Gastroesophageal sphincter (tissue), 3 donors: ENCODE measurements at regions not wholly inside any gene's neighbourhood (a gene's known extent, or its start where the extent isn't known, plus 50 kb on each side); places are given as distances from the start of the nearest gene placed in this dataset.

Experiments used
- CTCF ChIP-seq, 4 experiments: fragments of 200-600 bp in 2 of 4; fragments of 450-650 bp in 2 of 4; sonication (generic) in 1 of 4; IDR thresholded peaks; one replicate each; pipeline ENCODE4 v1.5.1; 2017 to 2019; ENCODE audit warnings: antibody characterized with exemption in 4 of 4, mild to moderate bottlenecking in 2 of 4, moderate library complexity in 2 of 4
- POLR2A ChIP-seq, 2 donors: fragments of 450-650 bp; IDR thresholded peaks; one replicate each; pipeline ENCODE4 v1.6.1; 2017; ENCODE audit warnings: antibody characterized with exemption in 2 of 2, mild to moderate bottlenecking in 2 of 2, moderate library complexity in 1 of 2

DNA sequence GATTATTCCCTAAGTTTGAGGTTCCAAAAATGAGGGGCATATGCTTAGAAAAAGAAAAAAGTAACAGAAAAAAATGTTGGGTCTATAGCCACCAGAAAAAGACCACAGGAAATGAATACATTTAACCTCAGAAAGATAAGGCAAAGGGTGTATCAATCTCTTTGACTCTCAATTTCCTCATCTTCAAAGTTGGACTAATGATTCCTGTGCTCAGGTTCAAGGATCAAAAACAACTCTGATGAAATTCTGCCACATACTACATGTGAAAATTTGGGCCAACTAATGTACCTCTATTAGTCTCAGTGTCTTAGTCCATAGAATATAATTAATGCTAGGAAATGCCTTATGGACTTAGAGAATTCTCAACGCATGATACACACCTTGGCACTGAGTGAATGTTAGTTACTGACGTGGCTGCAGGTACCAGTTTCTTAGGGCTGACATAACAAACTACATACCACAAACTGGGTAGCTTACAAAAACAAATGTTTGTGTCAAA, 257.7 kb downstream of the ANKRD50 start:
- TF ChIP-seq CTCF (IDR thresholded peaks at IDR 0.05) (no peak), POLR2A (IDR thresholded peaks at IDR 0.05) (no peak)
